ENCODE measurements at regions not wholly inside any gene's neighbourhood (a gene's known extent, or its start where the extent isn't known, plus 50 kb on each side); places are given as distances from the start of the nearest gene placed in this dataset.

DNA sequence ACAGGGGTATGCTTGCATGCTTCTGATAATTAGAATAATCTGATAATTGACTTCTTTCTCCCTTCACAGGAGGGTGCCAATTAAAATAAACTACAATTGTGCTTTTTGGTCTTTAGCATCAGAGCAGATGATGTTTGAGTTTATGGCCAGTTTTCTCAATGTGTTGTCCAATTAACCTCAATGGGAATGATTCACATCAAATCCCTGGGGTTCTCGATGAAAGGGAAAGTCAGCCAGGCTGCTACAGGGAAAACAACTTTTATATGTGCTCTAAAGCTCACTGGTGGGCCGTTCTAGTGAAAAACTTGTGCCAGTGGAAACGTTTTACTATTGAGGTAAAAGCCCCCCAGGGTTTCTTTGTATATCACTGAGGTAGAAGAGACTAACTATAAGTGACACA is 887.3 kb upstream of the CRIM1 start:
- TF ChIP-seq CTCF (IDR thresholded peaks at IDR 0.05) (no peak), POLR2A (IDR thresholded peaks at IDR 0.05) (no peak)
